MM.1S (cell line): ENCODE measurements at regions not wholly inside any gene's neighbourhood (a gene's known extent, or its start where the extent isn't known, plus 50 kb on each side); places are given as distances from the start of the nearest gene placed in this dataset.

Experiments
- CTCF ChIP-seq: fragments of 300-600 bp; sonication (generic); IDR thresholded peaks from 2 replicates; pipeline ENCODE4 v1.5.1; 2016; ENCODE audit warnings: antibody characterized with exemption, low read length, mixed read lengths
- EZH2 ChIP-seq: fragments of 300-600 bp; sonication (generic); optimal IDR thresholded peaks from 2 replicates; pipeline ENCODE3; 2017; ENCODE audit warnings: low read depth, mild to moderate bottlenecking, antibody characterized with exemption, low read length, mixed read lengths
- EZH2phosphoT487 ChIP-seq: fragments of 300-600 bp; sonication (generic); IDR thresholded peaks from 2 replicates; pipeline ENCODE4 v1.6.1; 2018; ENCODE audit warnings: antibody characterized with exemption, low read length

- no peak for TF ChIP-seq CTCF
- TF ChIP-seq EZH2 = no peak
- no peak for TF ChIP-seq EZH2phosphoT487
These were observed 364.3 kb upstream of the KLHL29 start for GRCh38 chr2:23020659-23021058.
